HG03108 (cell line): ENCODE measurements at regions not wholly inside any gene's neighbourhood (a gene's known extent, or its start where the extent isn't known, plus 50 kb on each side); places are given as distances from the start of the nearest gene placed in this dataset.

Source experiments
- ATAC-seq: cut with Tn5 transposase; IDR thresholded peaks from one replicate; pipeline ENCODE4 v1.9.1; 2021; ENCODE audit warnings: moderate library complexity; ENCODE audit not compliant: unreplicated experiment

DNA sequence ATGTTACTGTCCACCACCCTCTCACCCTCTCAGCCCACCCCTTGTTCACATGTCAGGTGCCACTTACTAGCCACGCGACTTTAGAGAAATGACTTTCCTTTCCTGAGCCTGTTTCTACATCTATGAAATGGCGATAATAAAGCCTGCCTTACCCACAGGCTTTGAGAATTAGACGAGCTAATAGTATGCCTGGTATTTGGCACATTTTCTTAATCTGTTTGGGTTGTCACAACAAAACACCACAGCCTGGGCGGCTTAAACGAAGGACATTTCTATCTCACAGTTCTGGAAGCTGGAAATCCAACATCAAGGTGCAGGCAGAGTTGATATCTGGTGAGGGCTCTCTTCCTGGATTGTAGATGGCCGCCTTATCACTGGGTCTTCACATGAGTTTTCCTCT lies 273.9 kb upstream of the FMN2 start:
- ATAC-seq: no peak

GRCh38 chr1:239819096-239819495 lies 272.6 kb upstream of the FMN2 start:
- ATAC-seq: no peak

- ATAC-seq: no peak
Measured at GRCh38 chr1:239819756-239820250, 271.9 kb upstream of the FMN2 start.

DNA sequence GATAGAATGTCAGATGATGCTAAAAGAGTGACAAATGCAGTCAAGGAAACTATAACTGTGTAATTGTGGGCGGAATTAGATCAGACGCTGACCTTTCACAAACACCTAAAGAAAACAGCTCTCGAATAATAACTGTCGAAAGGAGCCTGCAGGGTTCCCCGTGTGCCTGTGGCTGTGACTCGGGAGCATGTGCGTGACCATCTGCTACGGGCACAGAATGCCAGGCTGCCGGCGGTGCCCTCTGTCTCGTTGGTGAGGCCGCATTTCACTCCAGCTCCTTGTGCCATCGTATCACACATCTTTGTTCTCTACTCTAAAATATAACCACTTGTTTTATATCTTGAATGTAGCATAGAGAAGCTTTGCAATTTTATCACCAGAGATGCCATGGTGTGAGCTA lies 267.8 kb upstream of the FMN2 start:
- ATAC-seq: no peak

GRCh38 chr1:239826211-239826610 lies 265.5 kb upstream of the FMN2 start:
- no peak for ATAC-seq

- no peak for ATAC-seq
Measured at GRCh38 chr1:239826736-239827135, 264.9 kb upstream of the FMN2 start.

- ATAC-seq: no peak
Measured at GRCh38 chr1:239829535-239829934, 262.1 kb upstream of the FMN2 start.

DNA sequence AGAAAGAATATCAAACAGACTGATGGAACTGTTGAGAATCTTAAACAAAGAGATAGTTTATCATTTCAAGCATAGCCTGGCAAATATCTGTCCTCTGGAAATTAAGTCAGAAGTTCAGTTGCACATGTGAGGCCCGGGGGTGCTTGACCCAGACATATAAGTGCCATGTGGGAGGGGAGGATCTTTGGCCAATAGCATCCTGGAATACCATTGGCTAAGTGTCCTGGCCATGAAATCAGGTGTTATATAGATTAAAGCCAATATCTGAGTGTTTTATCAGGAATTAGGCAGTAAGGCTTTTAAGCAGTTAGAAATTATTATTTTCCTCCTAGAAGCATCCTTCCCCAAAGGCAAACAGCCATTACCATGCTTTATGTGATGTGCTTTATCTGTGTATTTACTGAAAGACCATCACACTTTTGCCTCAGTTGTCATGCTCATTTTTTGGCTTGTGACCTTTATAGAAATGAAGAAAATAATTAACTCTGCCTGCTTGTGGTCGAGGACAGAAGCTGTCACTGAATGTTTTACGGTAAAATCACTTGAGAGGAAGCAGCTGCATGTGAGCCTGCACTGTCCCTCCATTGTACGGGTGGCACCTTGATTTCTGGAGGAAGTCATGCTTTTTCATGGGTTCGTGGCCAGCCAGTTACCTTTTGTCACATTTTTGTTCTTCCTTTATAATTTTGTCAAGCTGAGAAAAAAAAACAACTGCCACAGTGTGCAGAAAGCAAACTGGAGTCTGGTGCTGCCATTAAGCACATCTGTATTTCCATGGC lies 259.9 kb upstream of the FMN2 start:
- ATAC-seq: no peak

DNA sequence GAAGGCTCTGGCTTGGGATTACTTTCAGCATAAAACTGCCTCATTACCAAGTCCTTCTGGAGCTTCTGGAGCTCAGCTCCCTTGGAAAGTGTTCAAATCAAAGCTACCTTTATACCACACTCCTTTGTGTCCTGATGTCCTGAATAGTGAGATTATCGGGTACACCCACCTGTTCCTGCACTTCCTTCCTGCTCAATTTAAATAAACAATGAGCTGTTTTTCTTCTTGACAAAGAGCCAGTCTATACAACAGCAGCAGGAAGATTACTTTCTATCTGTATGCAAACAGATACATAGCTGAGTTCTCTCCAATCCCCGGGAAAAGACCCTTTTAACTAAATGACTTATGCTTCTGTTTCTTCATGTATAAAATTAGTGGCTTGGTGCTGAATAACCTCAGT lies 258.0 kb upstream of the FMN2 start:
- no peak for ATAC-seq

DNA sequence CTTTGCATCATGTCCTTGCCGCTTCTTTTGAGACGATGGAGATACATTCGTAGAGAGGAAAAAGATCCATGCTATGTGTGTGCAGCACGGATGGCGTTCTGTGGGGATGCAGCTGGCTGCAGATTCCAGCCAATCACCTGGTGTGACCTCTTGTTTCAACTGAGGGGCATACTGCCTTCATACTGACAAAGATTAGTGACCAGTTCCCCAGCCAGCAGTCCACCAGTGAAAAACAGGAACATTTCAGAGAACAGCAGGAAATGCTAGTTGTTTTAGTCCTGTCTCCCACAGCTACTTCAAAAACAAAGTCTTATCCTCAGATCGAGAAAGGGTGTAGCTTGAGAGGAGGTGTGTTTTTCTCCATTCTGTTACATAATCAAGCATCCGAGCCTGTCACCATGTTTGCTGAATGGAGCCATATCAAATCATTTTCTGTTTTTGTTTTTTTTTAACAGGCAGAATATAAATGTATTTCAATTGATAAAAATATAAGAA lies 255.7 kb upstream of the FMN2 start:
- ATAC-seq: no peak

DNA sequence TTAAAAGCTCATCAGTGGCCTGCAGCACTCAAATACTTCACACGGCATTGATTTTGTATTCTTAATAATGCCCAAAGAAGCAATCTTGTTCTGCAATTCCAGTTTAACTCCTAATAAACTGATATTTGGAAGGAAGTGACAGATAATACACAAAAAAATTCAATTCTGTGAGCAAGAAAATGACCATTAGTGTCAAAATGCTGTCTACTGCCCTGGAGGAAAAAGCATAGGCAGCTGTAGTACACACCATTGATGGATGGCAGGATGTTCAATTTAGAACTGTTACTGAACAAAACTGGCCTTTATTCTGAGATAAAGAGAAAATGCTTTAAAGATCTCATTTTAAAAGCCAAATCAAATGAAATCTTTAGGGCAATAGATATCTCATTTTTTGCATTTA lies 251.3 kb upstream of the FMN2 start:
- ATAC-seq: no peak

DNA sequence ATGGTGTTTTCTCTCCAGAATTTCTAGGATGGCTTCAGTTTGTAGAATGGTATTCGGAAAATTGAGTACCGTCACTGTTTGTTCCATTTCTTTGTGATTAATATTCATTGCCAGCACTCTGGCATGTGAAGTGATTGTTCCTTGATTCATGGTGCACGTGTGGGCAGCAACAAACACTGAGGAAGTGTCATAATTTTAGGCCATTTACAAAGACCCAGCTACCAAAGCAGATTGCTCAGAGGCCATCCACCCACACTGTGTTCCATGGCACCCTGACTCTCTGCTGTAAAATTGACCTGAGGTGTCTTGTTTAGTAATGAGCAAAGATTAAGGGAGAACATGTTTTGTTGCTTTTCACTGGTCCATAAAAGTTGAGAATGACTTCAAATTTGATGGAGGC lies 250.9 kb upstream of the FMN2 start:
- ATAC-seq: no peak

- ATAC-seq: no peak
Measured at GRCh38 chr1:239841631-239842030, 250.1 kb upstream of the FMN2 start.

DNA sequence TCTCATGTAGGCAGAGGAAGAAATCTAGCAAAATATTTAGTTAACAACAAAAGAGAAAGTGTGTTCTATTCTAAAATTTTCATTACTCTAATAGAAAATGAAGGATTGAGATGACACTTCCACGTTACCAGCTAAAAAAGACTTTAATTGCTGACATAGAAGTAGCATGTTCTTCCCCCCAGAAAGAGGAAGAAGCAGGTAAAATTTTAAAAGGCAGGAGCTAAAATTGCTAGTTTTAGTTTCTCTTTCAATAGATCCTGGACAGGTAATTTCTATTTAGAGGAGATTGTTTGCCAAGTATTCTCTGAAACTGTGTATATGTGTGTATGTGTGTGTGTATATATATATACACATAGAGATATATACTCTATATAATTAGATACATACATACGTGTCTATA lies 248.1 kb upstream of the FMN2 start:
- ATAC-seq: no peak

DNA sequence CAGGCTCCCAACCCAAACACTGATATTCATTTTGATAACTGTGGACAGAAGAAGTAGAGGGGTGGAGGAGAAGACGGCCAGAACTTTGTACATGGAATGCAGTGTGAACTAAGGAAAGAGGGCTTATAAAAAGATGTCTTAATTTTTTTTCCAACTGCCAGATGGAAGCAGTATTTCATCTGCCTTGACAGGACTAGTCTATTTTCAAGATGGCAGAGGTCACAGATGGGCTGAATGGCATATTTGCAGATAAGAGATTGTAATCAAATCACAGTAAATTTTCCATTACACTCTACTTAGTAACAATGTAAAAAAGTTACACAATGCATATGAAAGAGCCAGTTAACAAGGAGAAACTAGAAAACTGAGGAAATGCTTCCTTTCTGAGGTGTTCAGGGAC lies 246.8 kb upstream of the FMN2 start:
- no peak for ATAC-seq

GRCh38 chr1:239854922-239855321 lies 236.8 kb upstream of the FMN2 start:
- ATAC-seq: no peak

GRCh38 chr1:239856067-239856466 lies 235.6 kb upstream of the FMN2 start:
- ATAC-seq: no peak

GRCh38 chr1:239856924-239857323 lies 234.8 kb upstream of the FMN2 start:
- no peak for ATAC-seq

- ATAC-seq: no peak
Measured at GRCh38 chr1:239858057-239858456, 233.6 kb upstream of the FMN2 start.

DNA sequence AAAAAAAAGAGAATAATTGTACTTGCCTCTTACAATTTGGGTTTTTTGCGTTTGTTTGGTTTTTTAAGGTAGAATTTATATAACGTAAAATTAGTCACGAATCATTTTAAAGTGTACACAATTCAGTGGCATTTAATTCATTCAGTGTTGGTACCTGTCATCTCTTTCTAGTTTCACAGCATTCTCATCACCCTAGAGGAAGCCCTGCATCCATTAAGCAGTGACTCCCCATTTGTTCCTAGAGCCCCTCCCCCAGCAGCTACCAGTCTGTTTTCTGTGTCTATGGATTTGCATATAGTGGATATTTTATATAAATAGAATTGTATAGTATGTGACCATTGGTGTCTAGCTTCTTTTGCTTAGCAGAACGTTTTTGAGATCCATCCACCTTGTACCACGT lies 233.2 kb upstream of the FMN2 start:
- ATAC-seq: no peak

DNA sequence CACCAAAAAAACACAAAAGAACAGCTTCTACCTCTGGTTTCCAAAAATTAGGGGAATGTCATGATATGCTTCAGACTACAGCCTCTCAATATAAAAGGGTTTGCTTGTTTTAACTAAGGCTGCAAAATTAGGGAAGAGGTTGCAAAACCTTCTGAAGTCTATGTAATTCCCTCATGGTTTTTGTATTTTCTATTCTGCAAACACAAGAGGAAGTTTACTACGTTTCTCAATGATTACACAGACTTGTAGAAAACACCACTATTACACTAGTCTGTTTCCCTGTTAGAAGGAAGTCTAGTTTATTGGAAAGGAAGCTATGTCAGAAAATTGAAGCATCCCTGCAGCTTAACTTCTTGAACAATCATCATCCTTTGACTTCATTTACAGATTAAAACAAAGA lies 229.7 kb upstream of the FMN2 start:
- no peak for ATAC-seq

DNA sequence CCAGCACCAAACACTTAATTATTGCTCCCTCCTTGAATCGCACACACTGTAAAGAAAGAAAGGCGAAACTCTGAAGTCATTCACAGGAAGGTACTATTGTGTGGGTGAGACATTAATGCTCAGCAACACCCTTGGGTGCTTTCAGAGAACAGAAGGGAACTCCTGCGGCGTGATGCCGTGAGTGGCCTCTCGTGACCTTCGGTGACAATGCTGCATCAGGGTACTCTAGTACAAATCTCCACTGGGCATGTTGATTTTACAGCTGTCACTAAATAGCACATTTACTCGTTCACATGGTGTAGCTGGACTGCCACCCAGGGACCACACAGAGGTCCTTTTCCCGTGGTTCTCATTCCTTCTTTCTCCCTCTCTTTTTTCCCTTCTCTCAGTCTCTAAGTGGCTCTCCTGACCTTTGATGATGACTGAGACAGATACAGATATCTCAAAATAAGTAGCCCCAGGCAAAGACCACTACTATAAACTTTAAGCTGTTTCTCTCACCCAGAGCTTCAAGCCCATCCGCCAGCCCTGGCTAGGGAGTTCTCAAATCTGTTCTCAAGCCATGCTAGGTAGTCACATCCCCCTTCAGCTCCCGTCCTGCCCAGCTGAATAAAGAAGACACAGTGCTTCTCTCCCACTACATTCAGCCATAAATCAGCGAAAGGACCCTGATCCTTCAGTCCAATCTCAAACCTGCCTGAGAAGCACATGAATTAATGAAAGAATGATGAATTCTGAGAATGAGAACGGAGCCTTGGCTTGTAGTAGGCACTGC lies 223.4 kb upstream of the FMN2 start:
- no peak for ATAC-seq
